Liver (tissue), 8 donors: ENCODE measurements at regions not wholly inside any gene's neighbourhood (a gene's known extent, or its start where the extent isn't known, plus 50 kb on each side); places are given as distances from the start of the nearest gene placed in this dataset.

Source experiments
- DNase-seq: peaks from one replicate; pipeline ENCODE4 v3.0.0-alpha.2; 2017; ENCODE audit warnings: low spot score
- H3K27ac ChIP-seq, 2 donors: one replicate each; pipeline ENCODE4 v1.7.0; 2013; ENCODE audit warnings: inconsistent platforms in 2 of 2, low read length in 2 of 2, control low read depth in 1 of 2, low read depth in 1 of 2, mild to moderate bottlenecking in 1 of 2
- H3K27me3 ChIP-seq, 4 donors: one replicate each; pipeline versions ENCODE4 v1.6.1 to v1.7.0; 2013; ENCODE audit warnings: low read length in 3 of 4, inconsistent platforms in 1 of 4, mild to moderate bottlenecking in 1 of 4, moderate library complexity in 1 of 4; ENCODE audit not compliant: control insufficient read depth in 4 of 4, insufficient read depth in 4 of 4
- H3K36me3 ChIP-seq, 4 donors: one replicate each; pipeline versions ENCODE4 v1.6.1 to v1.7.0; 2013; ENCODE audit warnings: low read length in 3 of 4, mild to moderate bottlenecking in 3 of 4, low read depth in 1 of 4, moderate library complexity in 1 of 4; ENCODE audit not compliant: control insufficient read depth in 4 of 4, insufficient read depth in 3 of 4
- H3K4me1 ChIP-seq, 4 donors: one replicate each; pipeline versions ENCODE4 v1.6.1 to v1.7.0; 2013; ENCODE audit warnings: low read length in 3 of 4, mild to moderate bottlenecking in 3 of 4, moderate library complexity in 1 of 4; ENCODE audit not compliant: control insufficient read depth in 4 of 4, insufficient read depth in 4 of 4
- H3K4me3 ChIP-seq, 3 donors: one replicate each; pipeline versions ENCODE4 v1.6.1 to v1.7.0; 2013; ENCODE audit warnings: low read length in 3 of 3, control low read depth in 1 of 3, low read depth in 1 of 3, mild to moderate bottlenecking in 1 of 3
- H3K9ac ChIP-seq, 2 donors: one replicate each; pipeline ENCODE4 v1.7.0; 2013; ENCODE audit warnings: low read length in 2 of 2, mild to moderate bottlenecking in 2 of 2, moderate library complexity in 2 of 2, control low read depth in 1 of 2, low read depth in 1 of 2
- H3K9me3 ChIP-seq, 4 donors: one replicate each; pipeline versions ENCODE4 v1.6.1 to v1.7.0; 2013; ENCODE audit warnings: low read length in 3 of 4; ENCODE audit not compliant: control insufficient read depth in 4 of 4
- ATF3 ChIP-seq: IDR thresholded peaks from 2 replicates; pipeline ENCODE4 v1.6.1; 2016; ENCODE audit warnings: antibody characterized with exemption
- CTCF ChIP-seq: fragments of 150-350 bp; IDR thresholded peaks from 2 replicates; pipeline ENCODE4 v1.5.1; 2017; ENCODE audit warnings: improper control_type of control experiment, low read depth, low read length; ENCODE audit not compliant: missing input control
- EGR1 ChIP-seq, 2 donors: IDR thresholded peaks; 2 replicates each; pipeline ENCODE4 v1.6.1; 2016 to 2018; ENCODE audit warnings: antibody characterized with exemption in 2 of 2, low read depth in 2 of 2
- FOXA1 ChIP-seq: IDR thresholded peaks from 2 replicates; pipeline ENCODE4 v1.6.1; 2016; ENCODE audit warnings: antibody characterized with exemption
- FOXA2 ChIP-seq: IDR thresholded peaks from 2 replicates; pipeline ENCODE4 v1.6.1; 2016; ENCODE audit warnings: antibody characterized with exemption
- HNF4A ChIP-seq, 2 donors: conservative IDR thresholded peaks; 2 replicates each; pipeline ENCODE4 v1.6.1; 2016; ENCODE audit warnings: antibody characterized with exemption in 2 of 2, mild to moderate bottlenecking in 2 of 2
- HNF4G ChIP-seq: IDR thresholded peaks from 2 replicates; pipeline ENCODE4 v1.6.1; 2016; ENCODE audit warnings: antibody characterized with exemption
- JUND ChIP-seq, 2 donors: IDR thresholded peaks; 2 replicates each; pipeline ENCODE4 v1.6.1; 2016; ENCODE audit warnings: antibody characterized with exemption in 2 of 2
- NR2F2 ChIP-seq: IDR thresholded peaks from 2 replicates; pipeline ENCODE4 v1.6.1; 2016; ENCODE audit warnings: antibody characterized with exemption
- REST ChIP-seq: IDR thresholded peaks from 2 replicates; pipeline ENCODE4 v1.6.1; 2016; ENCODE audit warnings: antibody characterized with exemption, mild to moderate bottlenecking
- RXRA ChIP-seq, 2 donors: IDR thresholded peaks; 2 replicates each; pipeline ENCODE4 v1.6.1; 2017 to 2018; ENCODE audit warnings: antibody characterized with exemption in 2 of 2, mild to moderate bottlenecking in 1 of 2
- SP1 ChIP-seq: IDR thresholded peaks from 2 replicates; pipeline ENCODE4 v1.6.1; 2018; ENCODE audit warnings: antibody characterized with exemption, mild to moderate bottlenecking
- TAF1 ChIP-seq: conservative IDR thresholded peaks from 2 replicates; pipeline ENCODE4 v1.6.1; 2016; ENCODE audit warnings: antibody characterized with exemption, mild to moderate bottlenecking
- YY1 ChIP-seq: IDR thresholded peaks from 2 replicates; pipeline ENCODE4 v1.6.1; 2016; ENCODE audit warnings: antibody characterized with exemption, mild to moderate bottlenecking
- ZBTB33 ChIP-seq: IDR thresholded peaks from 2 replicates; pipeline ENCODE4 v1.6.1; 2016; ENCODE audit warnings: antibody characterized with exemption
- WGBS: extraction: QIAGEN DNeasy Blood & Tissue Kit; methylation state at CpG from one replicate; pipeline ENCODE4 v1.1.7; 2013; 5-methylcytosine and 5-hydroxymethylcytosine counted together
- donor health status: healthy.
- donor health status: healthy.
- donor health status: healthy.
- donor health status: healthy.
- donor health status: healthy.

GRCh38 chr2:224206816-224207215, 167.7 kb upstream of the SERPINE2 start (continued):
- no peak for TF ChIP-seq CTCF
- TF ChIP-seq RXRA (IDR thresholded peaks at IDR 0.05): no peak
- no peak for TF ChIP-seq FOXA2
- TF ChIP-seq TAF1: no peak

GRCh38 chr2:224202281-224202865, 163.3 kb upstream of the SERPINE2 start:
- Histone ChIP-seq H3K4me3 (no peak overlapping the region), H3K9ac (no peak overlapping the region), H3K27ac (no peak overlapping the region), H3K9me3 (no peaks in the 10 kb centered on the region), H3K36me3 (no peaks in the 10 kb centered on the region), H3K27me3 (peaks cover 0 to 11% (median 0%) of the 10 kb centered on the region in 4 donors), H3K4me1 (no peaks in the 10 kb centered on the region)
- no peak for DNase-seq
- TF ChIP-seq RXRA (IDR thresholded peaks at IDR 0.05): no peak
- TF ChIP-seq CTCF: no peak
- no peak for TF ChIP-seq HNF4G
- TF ChIP-seq REST: no peak
- no peak for TF ChIP-seq JUND (IDR thresholded peaks at IDR 0.05)
- no peak for TF ChIP-seq ZBTB33
- no peak for TF ChIP-seq EGR1 (IDR thresholded peaks at IDR 0.05; ENCODE audit: low read depth in 2 of 2)
- no peak for TF ChIP-seq YY1
- TF ChIP-seq SP1: no peak
- TF ChIP-seq NR2F2: no peak
- TF ChIP-seq ATF3: no peak
- TF ChIP-seq HNF4A (conservative IDR thresholded peaks at IDR 0.05): no peak
- TF ChIP-seq TAF1: no peak
- TF ChIP-seq FOXA1: no peak
- 83% methylated on average over 6 of the region's 6 CpGs for WGBS
